ELF-1 (cell line): ENCODE measurements at regions not wholly inside any gene's neighbourhood (a gene's known extent, or its start where the extent isn't known, plus 50 kb on each side); places are given as distances from the start of the nearest gene placed in this dataset.
"Not testable (repeated sequence)": the region's sequence is repeated elsewhere in the genome, so short reads cannot be mapped to it uniquely, and the experiment has no call there.

ENCODE experiments used
- DNase-seq: peaks from one replicate; pipeline ENCODE4 v3.0.0-alpha.2; 2016; ENCODE audit warnings: low read depth, low spot score

DNA sequence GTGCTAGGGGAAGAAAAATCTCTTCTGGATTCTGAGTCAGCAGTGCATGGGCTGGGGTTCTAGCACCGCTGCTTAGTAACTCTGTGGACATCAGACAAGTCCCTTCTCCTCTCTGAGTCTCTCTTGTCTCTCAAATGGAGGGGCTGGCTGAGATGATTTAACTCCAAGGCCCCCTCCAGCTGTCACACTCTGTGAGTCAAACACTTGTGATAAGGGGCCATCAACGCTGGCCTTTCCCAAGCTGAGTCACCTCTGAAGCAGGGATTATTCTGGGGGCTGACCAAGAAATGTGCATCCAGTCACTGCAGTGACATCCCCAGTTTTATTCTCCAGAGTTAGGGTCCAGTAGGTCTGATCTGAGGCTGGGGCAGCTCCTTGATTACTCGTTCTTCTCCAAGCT is 110.4 kb upstream of the ZNF462 start:
- DNase-seq, result peak; percentile 22

DNA sequence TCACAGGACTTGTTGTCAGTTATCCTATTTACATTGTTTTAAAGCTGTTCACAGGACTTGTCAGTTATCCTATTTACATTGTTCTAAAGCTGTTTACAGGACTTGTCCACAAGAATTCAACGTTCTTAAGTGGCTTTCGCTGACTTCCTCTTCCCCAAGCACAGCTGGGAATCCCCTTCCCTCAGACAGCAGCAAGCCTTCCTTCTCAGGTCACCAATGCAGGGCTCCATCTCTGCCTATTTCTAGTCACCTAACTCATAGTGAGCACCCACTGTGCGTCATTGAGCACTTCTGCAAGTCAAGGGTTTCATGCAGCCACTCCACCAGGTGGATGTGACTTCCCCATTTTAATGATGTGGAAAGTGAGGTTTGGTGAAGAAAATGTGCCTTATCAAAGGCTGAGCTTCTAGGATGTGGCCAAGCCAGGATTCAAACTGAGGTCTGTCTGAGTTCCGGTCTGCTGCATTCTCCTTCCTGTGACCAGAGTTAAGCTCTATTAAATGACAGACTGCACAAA is 109.8 kb upstream of the ZNF462 start:
- DNase-seq, result no peak

DNA sequence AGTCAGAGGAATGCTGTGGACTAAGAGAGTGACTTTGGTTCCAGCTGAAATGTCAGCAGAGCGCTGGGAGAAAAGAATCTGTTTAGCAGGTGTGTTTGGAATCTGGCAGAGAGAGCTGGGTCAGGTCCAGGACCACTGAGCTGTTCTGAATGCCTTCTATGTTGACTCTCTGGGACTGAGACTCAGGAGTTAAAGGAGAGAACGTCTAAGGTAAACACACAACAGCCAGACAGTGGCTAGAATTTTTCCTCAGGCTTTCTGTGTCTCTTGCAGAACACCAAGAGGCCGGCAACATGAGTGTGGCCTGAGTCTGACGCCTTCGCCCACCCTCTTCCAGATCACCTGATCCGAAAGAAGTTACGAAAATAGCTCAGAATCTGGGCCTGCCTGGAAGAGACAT is 107.2 kb upstream of the ZNF462 start:
- DNase-seq, result peak; percentile 47

DNA sequence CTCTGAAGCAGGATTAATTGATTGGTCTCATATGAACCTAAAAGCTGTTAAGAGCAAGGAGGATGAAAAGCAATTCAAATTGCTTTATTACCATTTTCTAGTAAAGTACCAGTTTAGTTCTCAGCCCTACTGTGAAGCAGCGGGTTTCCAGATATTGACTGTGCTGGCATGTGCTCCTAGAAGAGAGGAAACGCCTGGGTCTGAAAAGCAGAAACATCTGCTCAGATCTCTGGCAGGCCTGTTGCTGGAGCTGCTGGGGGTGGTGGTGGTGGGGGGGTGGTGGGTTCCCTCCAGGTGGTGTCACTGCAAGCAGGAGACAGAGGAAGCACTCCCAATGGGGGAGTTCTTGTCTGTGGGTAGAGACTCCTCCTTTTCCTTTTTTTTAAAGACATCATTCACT is 105.5 kb upstream of the ZNF462 start:
- no peak for DNase-seq

DNA sequence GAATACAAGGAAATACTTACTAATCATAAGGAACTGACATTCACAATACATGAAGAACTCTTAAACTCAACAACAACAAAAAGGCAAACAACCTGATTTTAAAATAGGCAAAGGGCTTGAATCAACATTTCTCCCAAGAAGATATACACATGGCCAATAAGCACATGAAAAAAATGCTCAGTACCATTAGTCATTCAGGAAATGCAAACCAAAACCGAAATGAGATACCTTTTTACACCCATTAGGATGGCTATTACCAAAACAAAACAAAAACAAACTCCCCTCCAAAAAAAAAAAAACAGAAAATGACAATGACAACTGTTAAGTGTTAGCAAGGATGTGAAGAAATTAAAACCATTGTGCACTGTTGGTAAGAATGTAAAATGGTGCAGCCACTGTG is 104.1 kb upstream of the ZNF462 start:
- DNase-seq, result no peak

DNA sequence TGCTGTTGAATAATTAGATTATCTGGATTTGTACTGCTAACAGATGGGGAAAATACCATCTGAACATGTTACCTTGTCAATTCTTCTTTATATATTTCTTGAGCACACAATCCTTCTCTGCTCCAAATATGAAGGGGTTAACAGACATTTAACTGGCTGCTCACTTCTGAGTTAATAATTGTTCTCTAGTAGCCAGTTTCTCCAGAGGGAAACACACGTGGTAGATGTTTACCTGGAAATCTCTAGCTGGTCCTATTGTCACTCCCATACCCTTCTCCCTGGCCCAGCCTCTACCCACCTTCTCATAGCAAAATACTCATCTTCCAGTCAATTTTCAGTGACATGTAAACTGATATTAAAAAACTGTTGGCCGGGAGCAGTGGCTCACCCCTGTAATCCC is 101.5 kb upstream of the ZNF462 start:
- no peak for DNase-seq

DNA sequence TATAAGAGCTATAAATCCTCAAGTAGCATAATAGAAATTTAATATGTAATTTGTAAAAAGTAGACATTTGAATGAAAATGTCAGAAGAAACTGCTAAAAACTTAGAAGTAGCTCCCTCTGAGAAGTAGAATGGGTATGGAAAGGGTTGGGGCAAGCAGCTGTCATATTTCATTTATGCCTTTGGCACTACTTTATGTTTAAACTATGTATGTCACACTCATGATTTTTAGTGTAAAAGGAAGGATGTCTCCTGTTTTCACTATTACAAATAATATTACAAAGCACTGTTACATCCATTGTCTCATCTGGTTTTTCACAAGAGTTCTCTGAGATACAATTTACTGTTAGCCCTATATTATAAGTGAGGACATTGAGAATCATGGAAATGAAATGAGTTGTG is 96.3 kb upstream of the ZNF462 start:
- DNase-seq, result no peak

DNA sequence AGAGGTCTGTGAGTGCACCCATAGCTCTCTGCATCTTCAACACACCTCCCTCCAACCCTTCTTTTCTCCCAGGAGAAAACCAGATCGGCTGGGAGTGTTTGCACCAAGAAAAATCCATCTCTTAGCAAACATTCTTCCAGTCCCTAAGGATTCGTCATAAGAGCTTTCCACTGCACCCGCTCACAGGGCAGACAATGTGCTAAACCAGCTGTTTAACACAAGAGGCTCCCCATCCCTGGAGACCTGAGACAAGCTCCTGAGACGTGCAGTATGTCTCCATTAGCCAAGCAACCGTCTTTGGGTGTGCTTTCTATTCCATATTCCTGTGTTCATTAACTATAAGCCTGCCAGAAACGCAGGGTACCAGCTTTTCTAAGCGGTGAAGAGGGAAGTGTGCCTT is 93.6 kb upstream of the ZNF462 start:
- no peak for DNase-seq

DNA sequence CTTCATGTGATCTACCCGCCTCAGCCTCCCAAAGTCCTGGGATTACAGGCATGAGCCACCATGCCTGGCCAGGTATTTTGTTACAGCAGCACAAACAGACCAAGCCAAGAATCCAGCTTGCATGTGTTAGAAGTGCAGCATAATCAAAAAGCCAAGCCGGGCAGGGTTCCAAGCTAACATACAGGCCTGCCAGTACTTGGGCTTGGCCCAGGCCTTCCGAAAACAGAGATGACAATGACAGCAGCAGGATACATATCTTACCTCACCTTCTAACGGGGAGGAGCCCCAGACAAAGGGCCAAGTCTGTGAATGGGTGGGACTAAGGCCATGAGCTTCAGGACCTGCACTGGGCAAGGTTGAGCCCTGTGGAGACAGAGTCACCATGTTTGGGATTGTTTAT is 91.4 kb upstream of the ZNF462 start:
- no peak for DNase-seq

DNA sequence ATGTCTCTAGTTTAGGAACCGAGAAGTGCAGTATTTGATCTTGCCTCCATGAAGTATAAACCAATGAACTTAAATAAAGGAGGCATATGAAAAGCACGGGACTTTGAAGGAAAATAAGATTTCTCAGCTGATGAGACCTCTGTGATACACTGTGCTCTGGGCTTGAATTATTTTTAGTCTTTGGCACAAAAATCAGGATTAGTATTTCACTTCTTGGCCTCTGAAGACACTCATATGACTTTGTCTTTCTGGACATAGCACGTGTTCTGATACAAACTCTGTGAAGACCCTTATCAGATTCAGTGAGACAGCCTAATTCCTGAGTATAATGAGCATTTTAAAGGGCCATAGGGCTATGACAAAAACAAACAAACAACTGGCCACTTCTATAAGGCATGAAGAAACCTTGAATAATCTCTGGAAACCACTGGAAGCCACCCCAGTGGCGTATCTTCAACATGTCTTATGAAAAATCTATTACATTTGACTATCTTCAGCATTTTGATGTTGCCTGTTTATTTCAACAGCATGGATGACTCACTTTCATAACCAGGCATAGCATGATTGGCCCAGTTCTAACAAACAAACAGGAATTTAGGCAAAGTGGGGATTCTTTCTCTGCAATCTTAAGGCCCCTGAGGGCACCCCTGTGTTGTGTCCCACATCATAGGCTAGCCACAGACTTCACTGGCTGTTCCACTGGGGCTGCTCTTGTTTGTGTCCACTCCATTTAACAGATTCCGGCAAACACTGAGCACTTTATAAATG is 90.3 kb upstream of the ZNF462 start:
- no peak for DNase-seq

DNA sequence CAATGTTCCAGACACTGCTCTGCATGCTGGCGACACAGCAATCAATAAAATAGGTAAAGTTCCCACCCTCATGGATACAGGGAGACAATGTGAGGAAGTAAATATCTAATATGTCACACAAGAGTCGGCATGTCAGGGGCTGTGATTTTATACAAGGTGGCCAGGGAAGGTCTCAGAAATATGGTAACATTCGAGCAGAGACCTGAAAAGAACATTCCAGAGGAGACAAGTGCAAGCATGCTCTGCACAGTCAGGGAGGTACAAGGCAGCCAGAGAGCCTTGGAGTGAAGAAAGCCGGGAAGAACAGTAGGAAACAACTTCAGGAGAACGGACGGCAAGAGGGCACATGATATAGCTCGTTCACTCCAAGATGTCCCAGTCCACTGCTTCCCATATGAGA is 89.2 kb upstream of the ZNF462 start:
- no peak for DNase-seq

DNA sequence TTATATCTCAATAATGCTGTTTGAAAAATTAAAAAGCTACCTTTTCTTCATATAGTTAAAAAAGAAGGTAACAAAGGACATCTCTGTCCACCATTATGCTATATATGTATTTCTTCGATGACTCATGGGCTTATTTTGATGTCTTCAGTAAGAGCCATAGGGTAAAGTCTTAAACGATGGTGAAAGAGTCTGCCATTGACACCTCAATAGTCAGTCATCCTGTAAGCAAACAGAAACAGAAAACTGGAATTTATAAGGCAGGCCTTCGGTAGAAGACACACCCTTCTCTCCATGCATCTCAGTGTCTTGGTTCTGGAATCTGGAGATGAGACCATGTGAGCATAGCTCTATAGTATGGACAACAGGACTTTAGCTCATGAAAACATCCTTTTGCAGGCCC is 87.0 kb upstream of the ZNF462 start:
- DNase-seq, result no peak

DNA sequence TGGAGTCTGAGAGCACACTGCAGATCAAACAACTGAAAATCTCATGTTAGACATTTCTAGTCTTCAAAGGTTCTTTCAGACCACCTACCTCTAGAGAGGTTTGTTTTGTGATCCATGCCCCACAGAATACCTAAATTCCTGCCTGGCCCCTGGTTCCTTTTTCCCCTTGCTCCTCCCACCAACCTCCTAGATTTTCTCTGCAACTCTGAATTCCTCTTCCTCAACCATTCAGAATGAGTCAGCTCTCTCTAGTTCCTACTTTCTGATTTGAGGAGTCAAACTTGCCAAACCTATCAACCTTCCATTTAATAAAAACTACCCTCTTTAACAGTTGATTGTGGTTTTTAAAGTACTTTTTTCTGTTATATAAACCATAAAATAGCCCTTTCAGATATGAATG is 83.2 kb upstream of the ZNF462 start:
- DNase-seq, result no peak

DNA sequence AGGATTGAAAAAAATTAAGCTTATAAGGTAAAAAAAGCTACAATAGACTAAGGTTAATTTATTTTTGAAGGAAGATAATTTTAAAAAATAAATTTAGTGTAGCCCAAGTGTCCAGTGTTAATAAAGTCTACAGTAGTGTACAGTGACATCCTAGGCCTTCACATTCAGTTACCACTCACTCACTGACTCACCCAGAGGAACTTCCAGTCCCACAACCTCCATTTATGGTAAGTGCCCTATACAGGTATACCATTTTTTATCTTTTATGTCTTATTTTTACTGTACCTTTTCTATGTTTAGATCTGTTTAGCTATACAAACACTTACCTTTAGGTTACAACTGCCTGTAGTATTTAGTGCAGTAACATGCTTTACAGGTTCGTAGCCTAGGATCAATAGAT is 79.8 kb upstream of the ZNF462 start:
- DNase-seq, result no peak

DNA sequence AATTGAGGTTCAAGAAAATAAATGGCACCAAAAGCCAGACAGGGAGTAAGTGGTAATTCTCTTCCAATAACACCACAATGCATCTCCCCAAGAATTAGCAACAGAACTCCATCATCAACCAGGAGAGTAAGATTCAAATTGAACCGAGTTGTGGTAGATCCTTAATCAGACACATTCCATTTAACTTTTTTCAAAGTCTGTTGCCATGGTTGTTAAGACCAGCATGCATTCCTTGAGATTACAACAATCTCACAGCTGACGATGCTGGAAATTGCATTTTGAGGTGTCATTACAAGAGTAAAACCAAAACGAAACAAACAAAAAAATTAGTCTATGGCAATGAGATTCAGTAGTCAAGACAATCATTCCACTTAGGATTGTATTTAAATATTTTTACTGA is 78.9 kb upstream of the ZNF462 start:
- no peak for DNase-seq

DNA sequence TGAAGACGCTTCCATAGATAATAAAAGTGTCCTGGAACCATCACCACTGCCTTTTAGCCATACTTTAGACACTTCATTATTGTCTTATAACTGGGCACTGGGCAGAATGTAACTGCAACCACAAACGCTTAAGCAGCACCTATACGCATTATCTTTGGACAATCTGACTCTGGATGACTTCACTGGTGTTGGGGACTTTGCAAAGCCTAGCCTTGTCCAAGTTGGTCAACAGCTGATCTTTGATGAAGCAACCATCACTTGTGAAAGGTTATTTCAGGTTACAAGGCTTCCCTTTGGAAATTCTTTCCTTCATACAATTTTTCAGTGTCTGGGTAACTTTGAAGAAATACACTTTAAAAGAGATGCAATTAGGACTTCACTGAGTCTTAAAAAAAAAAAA is 77.8 kb upstream of the ZNF462 start:
- no peak for DNase-seq

DNA sequence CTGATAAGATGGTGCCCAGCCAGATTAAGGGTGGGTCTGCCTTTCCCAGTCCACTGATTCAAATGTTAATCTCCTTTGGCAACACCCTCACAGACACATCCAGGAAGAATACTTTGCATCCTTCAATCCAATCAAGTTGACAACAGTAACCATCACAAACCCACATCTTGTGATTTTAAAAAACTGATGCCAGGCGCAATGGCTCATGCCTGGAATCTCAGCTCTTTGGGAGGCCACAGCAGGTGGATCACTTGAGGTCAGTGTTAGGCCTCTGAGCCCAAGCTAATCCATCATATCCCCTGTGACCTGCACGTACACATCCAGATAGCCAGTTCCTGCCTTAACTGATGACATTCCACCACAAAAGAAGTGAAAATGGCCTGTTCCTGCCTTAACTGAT is 74.9 kb upstream of the ZNF462 start:
- DNase-seq, result not testable (repeated sequence)

DNA sequence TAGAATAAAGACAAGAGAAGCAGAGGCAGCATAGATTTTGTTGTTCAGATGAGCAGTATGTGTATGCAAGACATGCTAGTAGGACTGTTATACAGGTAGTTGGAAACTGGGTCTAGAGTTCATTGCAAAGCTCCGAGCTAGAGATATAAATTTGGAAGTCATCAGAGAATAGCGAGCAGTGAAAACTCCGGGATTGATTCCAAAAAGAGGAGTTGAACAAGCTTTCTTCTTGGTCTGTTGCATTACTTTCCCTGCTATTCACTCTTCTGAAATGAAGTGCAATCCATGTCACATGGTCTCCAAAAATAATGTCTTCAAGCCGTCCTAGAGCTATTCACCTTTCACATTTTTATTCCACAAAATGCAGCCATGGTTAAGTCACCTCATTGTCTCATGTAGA is 67.9 kb upstream of the ZNF462 start:
- DNase-seq, result no peak

DNA sequence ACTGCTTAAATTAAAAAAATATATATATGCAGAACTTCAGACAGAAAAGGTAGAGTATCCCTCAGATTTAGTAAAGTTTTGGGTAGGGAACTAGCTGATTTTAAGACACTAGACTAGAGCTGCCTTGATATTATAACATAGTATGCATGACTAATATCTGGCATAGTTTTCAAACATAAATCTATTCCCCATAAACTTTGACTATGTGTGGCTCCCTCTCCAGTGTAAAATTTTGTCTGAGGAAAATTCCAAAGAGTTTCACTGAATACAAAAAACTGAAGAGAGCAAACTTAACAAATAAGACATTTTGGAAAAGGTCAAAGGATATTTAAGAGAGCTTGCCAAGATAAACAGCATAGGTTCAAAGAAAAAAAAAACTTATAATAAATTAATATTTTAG is 66.2 kb upstream of the ZNF462 start:
- no peak for DNase-seq

DNA sequence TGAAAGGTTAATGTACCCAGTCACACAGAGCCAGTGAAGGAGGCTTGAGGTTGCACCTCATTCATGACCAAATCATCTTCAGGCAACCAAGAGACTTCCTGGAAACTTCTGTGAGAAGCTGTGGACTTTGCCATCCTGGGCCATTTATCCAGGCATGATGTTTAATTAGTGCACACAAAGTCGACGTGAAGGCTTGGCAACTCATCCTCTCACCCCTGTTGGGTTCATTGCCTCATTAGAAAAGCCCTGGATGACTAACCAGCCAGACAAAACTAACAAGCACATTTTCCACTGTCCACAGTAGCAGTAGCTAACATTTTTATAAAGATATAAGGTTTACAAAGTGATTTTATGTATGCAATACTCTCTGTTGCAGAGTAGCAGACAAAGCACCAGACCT is 65.7 kb upstream of the ZNF462 start:
- no peak for DNase-seq

DNA sequence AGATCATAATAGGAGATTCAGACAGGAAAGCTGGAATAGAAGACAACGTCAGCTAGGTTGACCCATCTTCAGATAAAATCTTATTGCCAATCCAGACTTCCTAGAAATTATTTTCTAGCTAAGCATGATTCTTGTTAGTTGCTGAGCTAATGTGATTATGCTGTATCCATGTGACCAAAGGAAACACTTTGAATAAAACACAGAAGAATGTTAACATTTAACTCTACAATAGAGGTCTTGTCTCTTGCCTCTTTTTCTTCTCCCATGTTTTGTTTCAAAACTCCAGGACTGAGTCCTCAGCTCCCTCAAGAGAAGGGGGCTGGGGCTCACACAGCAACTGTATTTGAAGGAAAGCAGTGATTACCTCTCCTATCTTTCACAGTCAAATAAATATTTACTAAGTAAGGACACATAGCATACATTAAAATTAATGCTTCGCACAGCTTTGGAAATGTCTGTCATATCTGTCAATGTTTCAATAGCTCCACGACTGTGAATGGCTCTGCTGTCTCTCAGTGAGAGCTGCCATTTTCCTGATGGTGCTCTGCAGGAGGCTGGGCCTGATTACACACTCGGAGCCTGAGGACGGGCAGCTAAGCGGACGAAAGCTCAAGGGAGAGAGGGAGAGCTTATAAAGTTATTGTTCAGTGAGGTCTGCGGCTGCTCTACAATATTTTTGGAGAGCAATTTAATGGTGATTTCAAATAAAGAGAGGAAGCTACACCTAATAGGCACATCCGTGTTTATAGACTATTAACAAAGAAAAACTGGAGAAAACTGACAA is 64.8 kb upstream of the ZNF462 start:
- no peak for DNase-seq

DNA sequence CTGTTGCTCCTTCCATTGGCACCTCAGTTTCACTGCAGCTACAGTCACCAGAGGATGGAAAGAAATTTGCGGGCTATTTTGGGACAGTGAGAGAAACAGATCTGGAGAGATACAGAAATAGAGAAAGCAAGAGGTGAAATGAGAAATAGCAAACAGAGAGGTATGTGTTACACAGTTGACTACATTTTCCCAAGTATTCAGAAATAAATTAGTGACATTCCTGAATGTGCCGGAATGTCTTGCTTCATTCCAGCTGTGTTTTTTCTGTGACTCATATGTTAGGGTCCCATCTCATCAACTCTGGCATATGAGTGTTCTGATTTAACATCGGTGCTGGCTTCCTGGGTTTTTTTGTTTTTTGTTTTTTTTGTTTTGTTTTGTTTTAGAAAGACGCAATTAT is 63.8 kb upstream of the ZNF462 start:
- DNase-seq, result no peak

DNA sequence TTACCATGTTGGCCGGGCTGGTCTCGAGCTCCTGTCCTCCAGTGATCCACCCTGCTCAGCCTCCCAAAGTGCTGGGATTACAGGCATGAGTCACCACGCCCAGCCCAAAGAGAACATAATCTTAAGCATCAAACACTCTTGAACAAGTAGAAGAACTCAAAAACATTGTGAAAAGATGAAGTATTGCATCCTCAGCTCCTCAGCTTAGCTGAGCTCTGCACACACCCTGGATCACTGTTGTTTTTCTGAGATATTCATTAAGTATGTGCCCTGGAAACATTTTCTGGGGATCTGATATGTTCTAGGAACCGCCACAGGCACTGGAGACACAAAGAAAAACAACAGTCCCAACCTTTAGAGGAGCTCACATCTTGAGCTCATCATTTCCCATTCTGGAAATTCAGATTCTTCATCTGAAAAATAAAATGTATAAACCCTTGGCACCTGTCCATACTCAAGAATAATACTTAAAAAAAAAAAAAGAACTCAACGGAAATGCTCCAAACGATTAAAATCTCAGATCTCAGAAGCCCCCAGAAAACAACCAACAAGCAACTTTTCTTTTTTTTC is 62.2 kb upstream of the ZNF462 start:
- no peak for DNase-seq
